Stomach (tissue), 8 donors: ENCODE measurements at regions not wholly inside any gene's neighbourhood (a gene's known extent, or its start where the extent isn't known, plus 50 kb on each side); places are given as distances from the start of the nearest gene placed in this dataset.

Experiments
- DNase-seq, 2 donors: peaks; one replicate each; pipeline versions ENCODE4 v3.0.0 to v3.0.0-alpha.2; 2013 to 2019
- H3K27ac ChIP-seq, 5 donors: fragments of 200-600 bp in 4 of 5; sonication (generic) in 4 of 5; one replicate each; pipeline ENCODE4 v1.5.1; 2013 to 2019; ENCODE audit warnings: mild to moderate bottlenecking in 1 of 5, moderate library complexity in 1 of 5
- H3K27me3 ChIP-seq, 3 donors: fragments of 200-600 bp; sonication (generic); one replicate each; pipeline ENCODE4 v1.5.1; 2017 to 2019; ENCODE audit warnings: mixed run types in 1 of 3
- H3K36me3 ChIP-seq, 4 donors: fragments of 200-600 bp; sonication (generic); 1 replicate in 3 of 4; 2 replicates in 1 of 4; pipeline ENCODE4 v1.5.1; 2016 to 2019
- H3K4me1 ChIP-seq, 4 donors: fragments of 200-600 bp; sonication (generic); one replicate each; pipeline ENCODE4 v1.5.1; 2016 to 2019
- H3K4me3 ChIP-seq, 4 donors: fragments of 200-600 bp; sonication (generic) in 3 of 4; one replicate each; pipeline ENCODE4 v1.5.1; 2016 to 2019; ENCODE audit warnings: mild to moderate bottlenecking in 1 of 4
- H3K9me3 ChIP-seq, 4 donors: fragments of 200-600 bp; sonication (generic); one replicate each; pipeline ENCODE4 v1.5.1; 2016 to 2019
- EP300 ChIP-seq: sonication (generic); formaldehyde crosslinking; IDR thresholded peaks from one replicate; pipeline ENCODE4 v1.6.1; 2017; ENCODE audit warnings: antibody characterized with exemption
- POLR2A ChIP-seq, 4 donors: fragments of 450-650 bp; IDR thresholded peaks; one replicate each; pipeline ENCODE4 v1.6.1; 2016; ENCODE audit warnings: antibody characterized with exemption in 4 of 4, control low read depth in 2 of 4, mild to moderate bottlenecking in 1 of 4, moderate library complexity in 1 of 4
- POLR2AphosphoS5 ChIP-seq, 3 donors: sonication (generic); formaldehyde crosslinking; IDR thresholded peaks; one replicate each; pipeline ENCODE4 v1.6.1; 2016; ENCODE audit warnings: antibody characterized with exemption in 3 of 3
- WGBS, 5 donors: extraction: QIAGEN DNeasy Blood & Tissue Kit in 3 of 5; methylation state at CpG; one replicate each; pipeline versions ENCODE4 v1.1.5 to v1.1.7; 2013 to 2018; 5-methylcytosine and 5-hydroxymethylcytosine counted together
- intact Hi-C: fragments of 100-400 bp; cut with DNase I; formaldehyde crosslinking; loops from one replicate; pipeline ENCODE4 v1.15.1; 2023; ENCODE audit warnings: low total_unique reads
- TF ChIP-seq, protein P1 (sequence below), 7 experiments: fragments of 450-650 bp in 4 of 7; fragments of 200-600 bp in 3 of 7; sonication (generic) in 3 of 7; IDR thresholded peaks; one replicate each; pipeline ENCODE4 v1.5.1; 2016 to 2019; ENCODE audit warnings: antibody characterized with exemption in 7 of 7, control low read depth in 2 of 7, mild to moderate bottlenecking in 1 of 7
- donor health status: healthy with polysubstance abuse.
- donor health status: Bipolar disorder and iron deficiency.
- donor health status: healthy.

DNA sequence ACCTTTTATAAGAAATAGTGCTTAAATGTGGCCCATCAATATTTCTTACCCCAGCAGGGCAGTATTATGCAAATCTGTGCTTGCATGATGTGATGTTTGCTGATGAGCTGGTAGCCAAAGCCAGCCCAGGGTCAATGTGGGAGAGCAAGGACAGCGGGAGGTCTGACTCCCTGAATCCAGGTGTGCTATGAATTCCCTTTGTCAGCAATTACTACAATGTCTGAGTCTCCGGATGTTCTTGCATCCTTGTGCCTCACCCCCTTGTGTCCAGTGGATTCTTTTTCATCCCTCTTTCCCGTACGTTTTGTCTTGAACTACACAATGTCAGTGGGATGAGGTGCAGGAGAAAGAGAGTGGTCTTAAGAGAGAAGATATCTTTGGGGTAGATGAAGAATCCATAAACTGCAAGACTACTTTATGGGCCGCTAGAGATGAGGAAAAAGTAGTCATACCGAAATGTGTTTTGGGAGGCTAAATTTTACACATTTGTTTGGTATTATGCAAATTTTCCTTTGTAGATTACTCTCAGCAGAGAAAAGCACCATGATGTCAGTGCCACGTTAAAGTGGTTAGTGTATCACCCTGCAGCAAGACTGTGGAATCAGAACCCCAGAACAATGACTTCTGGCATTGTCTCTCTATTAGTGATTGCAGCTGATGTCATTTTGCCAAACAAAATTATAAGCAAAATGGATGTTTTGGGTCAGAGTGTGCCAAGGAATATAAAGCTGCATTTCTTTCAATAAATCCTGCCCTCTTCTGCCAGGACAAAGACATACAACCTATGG lies 53.5 kb upstream of the TSHZ3 start:
- no peaks in the 10 kb centered on the region for H3K4me1 ChIP-seq
- no peaks in the 10 kb centered on the region for H3K36me3 ChIP-seq
- no peak for DNase-seq
- no peak overlapping the region for H3K4me3 ChIP-seq
- intact Hi-C loops = no loop called here
- H3K27ac ChIP-seq = no peak overlapping the region
- WGBS, 5 donors = 78 to 86% (median 79%) methylated on average over 7 of the region's 7 CpGs
- H3K27me3 ChIP-seq = peaks cover 0 to 16% (median 0%) of the 10 kb centered on the region in 3 donors
- no peaks in the 10 kb centered on the region for H3K9me3 ChIP-seq
- TF ChIP-seq POLR2AphosphoS5 (IDR thresholded peaks at IDR 0.05) (no peak), POLR2A (IDR thresholded peaks at IDR 0.05) (no peak), EP300 (no peak)
- TF ChIP-seq, protein P1, sequence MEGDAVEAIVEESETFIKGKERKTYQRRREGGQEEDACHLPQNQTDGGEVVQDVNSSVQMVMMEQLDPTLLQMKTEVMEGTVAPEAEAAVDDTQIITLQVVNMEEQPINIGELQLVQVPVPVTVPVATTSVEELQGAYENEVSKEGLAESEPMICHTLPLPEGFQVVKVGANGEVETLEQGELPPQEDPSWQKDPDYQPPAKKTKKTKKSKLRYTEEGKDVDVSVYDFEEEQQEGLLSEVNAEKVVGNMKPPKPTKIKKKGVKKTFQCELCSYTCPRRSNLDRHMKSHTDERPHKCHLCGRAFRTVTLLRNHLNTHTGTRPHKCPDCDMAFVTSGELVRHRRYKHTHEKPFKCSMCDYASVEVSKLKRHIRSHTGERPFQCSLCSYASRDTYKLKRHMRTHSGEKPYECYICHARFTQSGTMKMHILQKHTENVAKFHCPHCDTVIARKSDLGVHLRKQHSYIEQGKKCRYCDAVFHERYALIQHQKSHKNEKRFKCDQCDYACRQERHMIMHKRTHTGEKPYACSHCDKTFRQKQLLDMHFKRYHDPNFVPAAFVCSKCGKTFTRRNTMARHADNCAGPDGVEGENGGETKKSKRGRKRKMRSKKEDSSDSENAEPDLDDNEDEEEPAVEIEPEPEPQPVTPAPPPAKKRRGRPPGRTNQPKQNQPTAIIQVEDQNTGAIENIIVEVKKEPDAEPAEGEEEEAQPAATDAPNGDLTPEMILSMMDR (IDR thresholded peaks at IDR 0.05) = no peak

GRCh38 chr19:31406106-31406505 lies 56.9 kb upstream of the TSHZ3 start:
- intact Hi-C loops = no loop called here
- Histone ChIP-seq H3K4me3 (no peak overlapping the region), H3K27ac (no peak overlapping the region), H3K9me3 (no peaks in the 10 kb centered on the region), H3K4me1 (peaks cover 0 to 4% (median 0%) of the 10 kb centered on the region in 4 donors), H3K27me3 (peaks cover 0 to 9% (median 0%) of the 10 kb centered on the region in 3 donors), H3K36me3 (no peaks in the 10 kb centered on the region)
- WGBS, 5 donors = 82 to 95% (median 93%) methylated on average over 4 of the region's 4 CpGs
- DNase-seq = no peak
- TF ChIP-seq POLR2A (IDR thresholded peaks at IDR 0.05) (no peak), POLR2AphosphoS5 (IDR thresholded peaks at IDR 0.05) (no peak), EP300 (no peak)
- TF ChIP-seq, protein P1 (IDR thresholded peaks at IDR 0.05) = no peak

- TF ChIP-seq POLR2AphosphoS5 (IDR thresholded peaks at IDR 0.05) (peak in 1 of 3 donors; percentile 8), POLR2A (IDR thresholded peaks at IDR 0.05) (no peak)
- intact Hi-C loops = no loop called here
- H3K27ac ChIP-seq = peak overlapping the region in 2 of 5 donors; percentile 6 to 28
Measured at GRCh38 chr19:31408460-31409124, 59.4 kb upstream of the TSHZ3 start.

GRCh38 chr19:31413353-31413752 lies 64.1 kb upstream of the TSHZ3 start:
- H3K27me3 ChIP-seq = peaks cover 0 to 15% (median 0%) of the 10 kb centered on the region in 3 donors
- DNase-seq = no peak
- H3K36me3 ChIP-seq = no peaks in the 10 kb centered on the region
- intact Hi-C loops = no loop called here
- peaks cover 0 to 4% (median 0%) of the 10 kb centered on the region in 4 donors for H3K4me1 ChIP-seq
- H3K27ac ChIP-seq = no peak overlapping the region
- H3K4me3 ChIP-seq = no peak overlapping the region
- 80 to 90% (median 81%) methylated on average over 8 of the region's 8 CpGs for WGBS, 5 donors
- H3K9me3 ChIP-seq = no peaks in the 10 kb centered on the region
- no peak for TF ChIP-seq EP300
- TF ChIP-seq POLR2AphosphoS5 (IDR thresholded peaks at IDR 0.05) = no peak
- no peak for TF ChIP-seq POLR2A (IDR thresholded peaks at IDR 0.05)
- TF ChIP-seq, protein P1 (IDR thresholded peaks at IDR 0.05) = no peak

More at GRCh38 chr19:31408460-31409124, 59.4 kb upstream of the TSHZ3 start:
- WGBS, 5 donors = 73 to 77% (median 74%) methylated on average over 3 of the region's 3 CpGs
- peaks cover 0 to 4% (median 0%) of the 10 kb centered on the region in 4 donors for H3K4me1 ChIP-seq
- H3K9me3 ChIP-seq = no peaks in the 10 kb centered on the region
- no peaks in the 10 kb centered on the region for H3K36me3 ChIP-seq
- no peaks in the 10 kb centered on the region for H3K27me3 ChIP-seq
- peak in 1 of 2 donors; percentile 14 for DNase-seq
- no peak overlapping the region for H3K4me3 ChIP-seq
